Endometrium (tissue), 2 donors: ENCODE measurements at regions not wholly inside any gene's neighbourhood (a gene's known extent, or its start where the extent isn't known, plus 50 kb on each side); places are given as distances from the start of the nearest gene placed in this dataset.

ENCODE experiments used
- FAIRE-seq: peaks from 2 replicates; lab custom pipeline; 2012; peaks lifted over from hg19 to GRCh38; lab: Jason Lieb, UNC
- donor health status: control.
- donor health status: control.

DNA sequence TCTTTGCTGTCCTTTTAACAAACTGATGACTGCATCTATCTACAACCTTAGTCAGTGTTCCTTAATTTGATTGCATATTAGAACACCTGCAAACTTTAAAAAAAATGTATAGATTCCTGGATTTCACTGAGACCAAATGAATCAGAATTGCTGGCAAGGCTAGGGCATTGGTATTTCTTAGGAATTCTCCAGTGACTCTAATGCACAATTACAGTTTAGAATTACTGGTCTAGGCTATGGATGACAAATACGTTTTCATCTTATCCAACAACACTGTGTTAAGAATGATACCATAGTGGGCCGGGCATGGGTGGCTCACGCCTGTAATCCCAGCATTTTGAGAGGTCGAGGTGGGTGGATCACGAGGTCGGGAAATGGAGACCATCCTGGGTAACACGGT is 545.9 kb upstream of the RIOK2 start:
- no peak for FAIRE-seq

DNA sequence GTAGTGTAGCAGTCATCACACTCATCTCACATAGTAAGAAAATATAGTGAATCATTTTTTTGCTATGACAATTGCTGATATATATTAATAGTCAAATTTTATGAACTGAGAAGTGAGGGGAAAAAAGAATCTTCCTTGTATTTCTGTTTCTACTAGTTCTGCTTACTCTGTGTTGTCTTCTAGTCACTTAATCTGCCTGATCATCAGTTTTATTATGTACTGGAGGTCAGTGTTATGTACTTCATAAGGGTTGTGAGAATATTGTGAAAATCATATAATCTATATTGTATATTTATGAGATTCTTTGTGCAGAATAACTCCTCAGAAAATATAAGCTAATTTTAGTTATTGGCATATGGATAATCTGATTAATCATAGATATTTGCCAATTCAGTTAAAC is 546.9 kb upstream of the RIOK2 start:
- FAIRE-seq, result no peak

DNA sequence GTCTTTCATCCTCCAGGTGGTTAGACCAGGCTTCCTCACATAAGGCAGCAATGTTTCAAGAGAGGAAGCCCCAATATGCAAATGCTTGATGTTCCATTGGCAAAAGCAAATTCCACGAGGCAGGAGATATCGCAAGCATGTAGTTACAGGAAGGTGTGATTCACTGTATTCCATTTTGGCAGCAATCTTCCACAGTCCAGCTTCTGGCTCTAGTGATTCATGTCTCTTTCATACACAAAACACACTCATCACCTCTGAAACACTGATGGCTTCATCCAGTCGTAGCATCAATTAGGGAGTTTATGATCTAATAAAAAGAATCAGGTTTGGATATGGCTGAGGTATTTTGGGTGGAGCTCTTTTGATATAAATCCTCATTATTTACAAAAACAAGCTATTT is 552.2 kb upstream of the RIOK2 start:
- FAIRE-seq, result no peak

DNA sequence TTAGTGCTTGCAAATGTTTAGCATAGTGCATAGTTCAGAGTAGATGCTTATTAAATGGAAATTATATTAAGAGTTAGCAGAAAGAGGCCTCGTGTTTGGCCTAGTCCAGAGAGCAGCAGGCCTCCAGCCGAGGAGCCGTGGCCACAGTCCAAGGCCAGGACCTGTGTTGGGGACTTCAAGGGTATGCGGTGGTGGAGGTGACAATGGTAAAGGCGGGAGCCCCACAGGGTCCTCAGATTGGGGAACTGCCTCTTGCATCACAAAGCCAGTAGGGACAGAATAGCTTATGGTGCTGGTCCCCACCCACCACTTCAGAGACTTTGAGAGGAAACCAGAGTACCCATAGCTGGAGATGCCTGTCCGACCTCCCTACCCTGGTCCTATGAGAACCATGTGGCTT is 554.6 kb upstream of the RIOK2 start:
- FAIRE-seq, result no peak

DNA sequence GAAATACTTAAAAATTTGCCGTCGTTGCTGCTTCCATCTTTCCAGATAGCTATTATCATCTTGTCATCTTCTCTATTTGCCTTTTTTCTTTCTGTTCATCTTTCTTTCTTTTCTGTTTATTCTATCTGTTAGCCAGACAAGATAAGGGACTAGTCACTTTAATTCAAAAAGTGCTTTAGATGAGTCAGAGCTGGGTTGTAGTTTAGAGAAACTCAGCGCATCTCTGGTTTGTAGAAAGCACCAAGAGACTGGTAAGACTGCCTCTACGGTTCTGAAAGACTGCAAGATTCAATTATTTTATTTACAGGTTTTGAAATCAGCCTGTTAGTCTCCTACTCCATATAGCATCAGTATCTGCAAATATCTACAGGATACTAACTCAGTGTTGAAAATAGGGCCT is 562.8 kb upstream of the RIOK2 start:
- no peak for FAIRE-seq

DNA sequence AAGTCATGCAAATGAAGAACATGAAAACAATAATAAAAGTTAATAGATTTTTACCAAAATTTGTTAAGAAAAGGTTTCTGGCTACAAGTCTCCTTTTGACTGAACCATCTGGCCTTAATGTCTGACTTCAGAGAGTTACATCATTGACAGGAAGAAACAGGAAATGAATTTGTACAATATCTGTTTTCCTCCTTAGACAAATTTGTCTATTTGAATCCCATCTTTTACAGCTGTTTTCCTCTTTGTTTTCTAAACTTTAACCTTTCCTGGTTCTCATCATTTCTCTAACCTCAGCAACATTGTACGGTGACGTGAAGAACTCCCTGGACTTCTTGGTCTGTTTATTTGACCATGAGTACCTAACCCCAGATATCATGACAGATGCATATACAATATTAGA is 567.5 kb upstream of the RIOK2 start:
- peak; percentile 96 for FAIRE-seq

DNA sequence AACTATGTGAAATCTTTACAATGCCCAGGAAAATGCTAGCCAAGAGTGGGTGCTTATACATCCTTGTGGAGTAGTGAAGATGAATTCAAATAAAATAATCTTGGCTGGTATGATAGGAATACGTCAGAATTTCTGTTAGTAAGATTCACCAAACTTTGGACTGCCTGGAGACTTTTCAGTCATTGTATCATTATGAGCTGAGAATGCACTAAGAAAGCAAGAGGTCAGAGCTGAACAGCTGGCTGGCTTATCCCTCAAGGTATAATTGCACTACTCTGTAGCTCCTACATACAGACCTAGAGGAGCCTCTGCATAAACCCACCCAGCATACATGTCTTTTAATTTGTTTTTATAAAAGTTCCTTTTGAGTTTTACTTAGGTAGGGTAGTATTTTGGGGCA is 568.5 kb upstream of the RIOK2 start:
- no peak for FAIRE-seq

DNA sequence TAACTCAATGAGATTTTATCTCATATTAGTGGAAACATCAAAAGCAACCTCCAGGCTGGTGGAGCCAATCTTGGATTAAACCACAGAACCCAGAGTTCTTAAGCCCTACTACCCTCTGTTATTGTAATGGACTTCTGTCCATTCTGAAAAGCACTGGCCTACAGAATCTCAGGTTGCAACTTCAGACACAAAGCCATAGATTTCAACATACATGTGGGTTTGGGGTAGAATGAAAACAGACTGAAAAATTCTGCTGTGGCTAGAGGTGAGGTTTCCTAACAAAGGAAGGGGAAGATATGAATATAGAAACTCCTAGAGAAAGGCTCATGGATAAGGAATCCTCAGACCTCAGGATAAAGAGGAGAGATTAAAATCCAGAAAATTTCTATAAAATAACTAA is 569.8 kb upstream of the RIOK2 start:
- FAIRE-seq, result no peak

DNA sequence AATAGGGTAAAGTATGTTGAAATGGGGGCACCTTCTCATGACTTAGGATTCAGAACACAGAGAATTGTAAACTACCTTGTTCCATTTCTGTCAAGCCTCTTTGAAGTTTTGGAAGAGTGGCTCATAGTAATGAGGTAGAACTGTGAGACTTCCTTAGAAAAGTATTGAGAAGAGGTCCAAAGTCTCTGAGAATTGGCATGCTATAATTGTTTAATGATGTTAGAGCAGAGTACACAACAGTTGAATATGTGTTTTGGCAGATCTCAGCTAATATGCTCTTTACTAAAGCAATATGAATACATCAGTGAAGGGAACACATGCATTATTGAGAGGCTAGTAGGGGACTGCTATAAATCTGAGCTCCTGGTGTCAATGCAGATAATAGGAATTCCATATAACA is 579.4 kb upstream of the RIOK2 start:
- no peak for FAIRE-seq

DNA sequence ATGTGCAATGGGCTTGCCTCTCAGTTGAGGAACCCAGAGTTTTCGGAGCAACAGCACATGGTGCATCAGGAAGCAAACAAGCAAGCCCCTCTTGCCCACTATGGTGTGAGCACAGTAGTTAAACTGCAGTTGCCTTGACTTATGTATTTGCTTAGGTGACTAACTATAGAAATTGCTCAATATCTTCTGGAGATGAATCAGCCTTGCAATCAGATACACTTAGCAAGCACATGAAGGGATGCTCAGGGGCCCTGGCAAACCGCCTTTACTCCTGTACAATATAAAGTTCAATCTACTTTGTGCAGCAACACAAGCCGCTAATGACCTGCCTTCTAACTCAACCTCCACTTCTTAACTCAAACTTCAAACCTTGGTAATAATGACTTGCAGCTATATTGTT is 581.7 kb upstream of the RIOK2 start:
- no peak for FAIRE-seq

DNA sequence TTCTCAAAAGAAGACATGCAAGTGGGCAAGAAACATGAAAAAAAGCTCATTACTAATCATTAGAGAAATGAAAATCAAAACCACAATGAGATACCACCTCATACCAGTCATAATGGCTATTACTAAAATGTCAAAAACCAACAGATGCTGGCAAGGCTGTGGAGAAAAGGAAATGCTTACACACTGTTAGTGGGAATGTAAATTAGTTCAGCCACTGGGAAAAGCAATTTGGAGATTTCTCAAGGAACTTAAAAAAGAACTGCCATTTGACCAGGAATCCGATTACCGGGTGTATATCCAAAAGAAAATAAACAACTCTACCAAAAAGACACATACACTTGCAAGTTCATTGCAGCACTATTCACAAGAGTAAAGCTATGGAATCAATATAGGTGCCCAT is 595.4 kb upstream of the RIOK2 start:
- no peak for FAIRE-seq

DNA sequence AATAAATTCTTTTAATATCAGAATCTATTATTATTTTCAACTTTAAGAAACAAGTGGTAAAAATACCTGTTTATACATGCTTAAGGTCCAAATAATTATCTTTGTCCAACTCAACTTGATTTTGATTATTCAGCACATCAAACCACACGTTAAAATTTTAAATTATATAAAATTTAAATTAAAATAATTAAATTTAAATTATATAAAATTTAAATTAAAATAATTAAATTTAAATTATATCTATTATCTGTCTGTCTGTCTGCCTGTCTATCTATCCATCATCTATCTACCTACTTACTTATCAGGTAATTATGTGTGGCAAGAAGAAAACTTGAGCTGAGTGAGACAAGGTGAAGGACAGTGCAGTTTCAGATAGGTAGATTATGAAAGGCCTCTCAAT is 605.3 kb upstream of the RIOK2 start:
- FAIRE-seq, result peak; percentile 58

DNA sequence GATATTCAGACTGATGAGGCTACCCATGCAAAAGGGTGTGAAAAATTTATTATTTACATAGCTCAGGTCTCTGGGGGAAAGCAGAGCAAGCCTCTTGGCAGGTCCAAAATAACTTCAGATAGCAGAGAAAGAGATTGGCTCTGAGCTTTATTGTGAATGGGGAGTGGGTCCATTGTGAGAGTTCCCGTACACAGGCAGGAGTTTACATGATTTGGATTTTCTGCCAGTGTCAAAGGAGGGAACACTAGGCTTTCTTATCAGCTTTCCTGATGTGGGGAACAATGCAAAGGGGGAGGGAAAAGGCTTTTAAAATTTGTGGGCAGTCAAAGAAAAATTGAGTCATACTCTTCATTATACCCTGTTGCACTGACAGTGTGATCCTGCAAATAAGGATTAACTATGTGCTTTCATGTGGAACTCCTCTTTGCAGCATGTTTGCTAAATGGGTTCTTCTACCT is 615.0 kb upstream of the RIOK2 start:
- no peak for FAIRE-seq

DNA sequence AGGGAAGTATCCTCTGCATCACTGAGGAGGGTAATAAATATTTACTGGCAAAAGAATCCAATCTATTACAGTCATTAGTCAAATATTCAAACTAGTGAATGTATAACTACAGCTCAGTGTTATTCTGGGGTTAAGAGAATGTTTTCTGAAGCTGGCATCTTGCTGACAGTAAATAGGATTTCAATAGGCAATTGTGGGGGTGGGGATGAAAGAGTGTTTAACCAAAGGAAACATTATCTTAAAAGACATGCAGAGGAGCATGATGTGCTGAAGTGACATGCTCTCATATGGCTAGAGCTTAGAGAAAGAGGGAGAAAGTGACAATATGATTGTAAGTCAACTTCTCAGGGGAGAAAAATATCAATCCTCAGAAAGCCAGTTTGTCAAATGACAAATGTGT is 618.4 kb upstream of the RIOK2 start:
- FAIRE-seq, result no peak

DNA sequence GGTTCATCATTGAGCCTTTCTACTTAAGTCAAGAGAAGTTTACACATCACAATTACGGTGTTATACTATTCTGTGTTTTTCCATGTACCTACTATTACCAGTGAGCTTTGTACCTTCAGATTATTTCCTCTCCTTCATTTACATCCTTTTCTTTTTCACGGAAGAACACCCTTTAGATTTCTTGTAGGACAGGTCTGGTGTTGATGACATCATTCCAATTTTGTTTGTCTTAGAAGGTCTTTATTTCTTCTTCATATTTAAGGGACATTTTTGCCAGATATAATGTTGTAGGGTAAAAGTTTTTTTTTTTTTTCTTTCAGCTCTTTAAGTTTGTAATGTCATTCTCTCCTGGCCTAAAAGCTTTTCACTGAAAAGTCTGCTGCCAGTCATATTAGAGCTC is 637.1 kb upstream of the RIOK2 start:
- no peak for FAIRE-seq

DNA sequence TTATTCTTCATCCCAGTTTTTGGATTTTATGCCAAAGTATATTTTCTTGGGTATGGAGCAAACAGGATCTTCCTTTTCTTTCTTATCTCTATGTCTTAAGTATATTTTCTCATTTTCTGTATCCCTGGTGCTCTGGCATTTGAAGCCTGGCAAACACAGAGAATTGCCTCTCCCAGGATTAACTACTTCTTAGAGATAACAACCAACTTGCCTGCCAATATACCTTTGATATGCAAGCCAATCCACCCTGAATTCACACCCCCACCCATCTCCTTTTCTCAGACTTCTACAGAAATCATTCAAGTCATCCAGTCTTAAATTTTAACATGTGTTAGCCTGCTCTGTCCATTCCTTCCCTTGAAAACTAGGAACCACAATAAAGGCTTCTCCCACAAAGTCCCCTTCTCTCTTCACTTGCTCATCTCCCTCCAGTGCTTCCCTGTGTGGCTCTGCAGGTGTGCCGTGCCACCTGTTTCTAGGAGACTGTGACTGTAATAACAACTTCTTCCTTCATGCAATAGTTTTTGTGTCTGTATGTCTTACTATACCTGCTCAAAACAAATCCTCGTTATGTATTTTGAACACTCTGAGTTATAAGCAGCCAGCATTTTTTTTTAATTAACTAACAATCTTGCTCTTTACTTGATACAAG is 649.7 kb upstream of the RIOK2 start:
- FAIRE-seq, result no peak

DNA sequence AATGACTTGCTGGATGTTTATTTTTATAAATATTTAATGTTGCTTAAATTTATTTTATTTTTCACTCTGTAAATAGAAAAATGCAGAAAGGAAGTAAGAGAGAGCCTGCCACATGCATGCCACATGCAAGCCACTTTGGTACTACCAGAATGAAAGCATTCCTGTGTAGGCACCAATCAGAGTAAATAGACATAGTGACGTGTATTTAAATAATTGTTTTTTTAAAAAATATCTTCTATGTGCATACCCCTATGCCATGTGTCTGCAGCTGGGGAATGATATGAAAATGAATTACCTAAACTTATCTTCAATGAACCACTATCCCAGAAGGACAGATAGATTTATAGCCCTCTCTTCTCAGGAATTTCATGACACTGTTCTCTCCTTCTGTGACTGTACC is 651.5 kb upstream of the RIOK2 start:
- no peak for FAIRE-seq

DNA sequence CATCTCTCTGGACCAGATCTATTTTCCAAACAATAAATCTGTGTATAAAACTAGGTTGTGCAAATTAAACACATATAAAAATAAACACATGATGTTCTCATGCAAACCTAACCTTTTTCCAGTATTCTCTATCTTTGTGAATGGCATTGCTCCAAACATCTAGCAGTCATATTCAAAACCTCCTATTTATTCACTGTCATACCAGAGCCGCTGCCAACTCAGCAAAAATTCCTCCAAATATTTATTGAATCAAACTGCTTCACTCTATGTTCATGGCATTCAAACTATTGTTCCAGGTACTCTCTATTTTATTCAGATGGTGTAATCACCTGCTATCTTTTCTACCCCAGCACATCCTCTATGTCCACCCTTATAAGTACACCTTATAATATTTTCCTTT is 652.1 kb upstream of the RIOK2 start:
- no peak for FAIRE-seq

DNA sequence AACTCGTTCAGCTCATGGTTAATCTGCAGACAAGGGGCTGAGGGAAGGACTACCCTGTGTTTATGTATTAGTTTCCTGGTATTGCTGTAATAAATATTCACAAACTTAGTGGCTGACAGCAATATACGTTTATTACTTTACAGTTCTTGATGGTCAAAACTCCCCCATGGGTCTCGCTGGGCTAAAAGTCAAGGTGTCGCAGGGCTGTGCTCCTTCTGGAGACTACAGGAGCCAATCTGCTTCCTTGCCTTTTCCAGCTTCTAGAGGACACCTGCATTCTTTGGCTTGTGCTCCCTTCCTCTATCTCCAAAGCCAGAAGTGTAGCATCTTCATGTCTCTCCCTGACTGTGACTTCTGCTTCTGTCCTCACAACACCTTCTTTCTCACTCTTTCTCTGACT is 653.8 kb upstream of the RIOK2 start:
- FAIRE-seq, result no peak

DNA sequence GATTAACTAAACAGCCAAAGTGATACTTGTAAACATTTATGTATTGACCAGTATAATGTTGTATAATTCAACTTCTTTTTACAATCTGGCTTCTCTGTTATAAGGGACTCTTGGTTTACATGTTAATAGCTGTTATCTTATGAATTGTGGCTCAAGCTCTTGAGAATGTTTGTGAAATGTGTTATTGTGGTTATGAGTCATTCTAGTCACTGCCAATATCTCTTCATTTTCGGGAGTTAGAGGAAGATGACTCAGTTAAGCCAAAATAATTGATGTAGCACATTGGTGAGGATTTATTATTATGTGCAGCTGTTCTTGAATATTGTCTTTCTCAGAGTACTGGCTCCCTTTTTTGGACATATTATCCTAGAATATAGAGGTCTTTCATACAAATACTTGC is 655.2 kb upstream of the RIOK2 start:
- peak; percentile 89 for FAIRE-seq

DNA sequence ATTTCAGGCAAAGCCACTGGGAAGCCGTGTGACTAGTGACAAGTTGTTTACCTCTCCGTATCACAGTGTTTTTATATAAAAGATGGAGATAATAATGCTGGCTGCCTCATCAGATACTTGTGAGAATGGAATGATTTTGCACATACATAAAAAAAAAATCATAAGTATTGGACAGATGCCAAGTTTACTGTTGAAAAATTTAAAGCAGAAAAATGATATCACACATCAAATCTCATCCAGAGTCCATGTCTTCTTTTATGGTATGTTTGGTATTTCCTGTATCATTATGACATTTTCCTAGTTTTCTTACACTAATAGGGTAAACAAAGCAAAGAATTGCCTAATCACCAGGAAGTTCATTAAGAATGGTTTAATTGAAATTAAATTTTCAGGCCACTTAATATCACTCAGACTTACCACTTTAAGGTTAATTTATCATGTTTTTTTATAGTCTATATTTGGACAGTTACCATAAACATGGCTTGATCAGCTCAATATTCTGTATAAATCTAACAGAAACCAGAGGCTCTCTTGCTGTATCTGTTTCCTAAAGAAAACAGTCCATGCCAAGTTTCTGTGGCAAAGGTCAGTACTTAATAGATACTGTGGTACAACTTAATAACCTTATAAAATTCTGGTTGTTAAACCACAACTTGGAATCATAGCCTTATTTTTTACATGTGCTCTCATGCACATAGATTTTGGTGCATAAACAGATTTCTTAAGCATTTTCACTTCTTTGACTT is 656.5 kb upstream of the RIOK2 start:
- FAIRE-seq, result peak; percentile 48

DNA sequence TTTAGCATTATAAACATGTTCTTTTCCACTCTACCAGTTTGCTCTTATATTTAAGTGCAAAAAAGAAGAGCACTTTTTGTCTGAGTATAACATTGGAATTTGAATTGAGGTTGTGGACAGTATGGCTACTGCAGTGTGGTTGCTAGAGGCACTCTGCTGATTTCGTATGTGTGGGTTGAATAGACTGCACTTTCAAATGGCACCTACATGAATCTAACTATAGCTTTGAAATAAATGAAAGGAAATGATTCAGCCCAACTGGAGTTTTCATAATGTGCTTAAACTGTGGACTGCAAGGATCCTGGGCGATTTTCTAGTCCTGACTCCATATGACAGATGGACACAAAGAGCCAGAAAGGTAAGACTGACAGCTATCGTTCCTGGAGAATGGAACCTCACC is 657.6 kb upstream of the RIOK2 start:
- FAIRE-seq, result no peak

DNA sequence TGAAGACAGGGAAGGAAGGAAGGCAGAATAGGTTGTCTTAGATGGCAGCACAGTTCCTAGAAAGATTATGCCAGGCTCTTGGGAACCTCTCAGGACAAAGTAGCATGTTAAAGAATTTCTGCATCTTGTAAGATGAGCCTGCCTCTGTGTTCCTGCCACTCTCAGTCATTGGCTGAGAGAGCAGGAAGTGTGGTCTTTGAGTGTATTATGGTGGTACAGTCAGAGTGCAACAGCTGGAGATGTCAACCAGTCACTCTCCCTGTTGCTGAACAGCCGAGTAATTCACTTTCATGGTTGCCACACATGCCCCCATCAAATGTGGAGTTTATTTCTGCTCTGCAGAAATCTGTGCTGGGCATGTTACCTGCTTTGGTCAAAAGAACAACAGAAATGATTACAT is 659.6 kb upstream of the RIOK2 start:
- no peak for FAIRE-seq

DNA sequence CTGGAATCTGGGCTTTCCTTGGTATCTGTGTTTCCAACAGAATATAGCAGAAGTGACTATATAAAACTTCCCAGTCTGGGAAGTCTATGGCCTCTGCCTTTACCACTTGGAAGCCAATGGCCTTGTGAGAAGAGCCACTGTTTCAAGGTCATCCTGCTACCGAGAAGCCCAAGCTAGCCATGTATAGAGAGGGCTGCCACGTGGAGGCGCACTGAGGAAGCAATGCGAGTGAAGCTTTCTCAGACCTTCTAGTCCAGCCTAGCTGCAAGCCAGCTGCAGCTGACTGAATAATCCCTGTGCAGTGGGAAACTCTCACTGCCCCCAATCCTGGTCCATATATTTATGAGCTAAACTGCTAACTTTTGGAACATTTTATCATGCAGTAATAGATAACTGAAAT is 661.8 kb upstream of the RIOK2 start:
- FAIRE-seq, result no peak
